Karpas-422 (cell line): ENCODE measurements at regions not wholly inside any gene's neighbourhood (a gene's known extent, or its start where the extent isn't known, plus 50 kb on each side); places are given as distances from the start of the nearest gene placed in this dataset.

Experiments used
- DNase-seq: peaks from one replicate; pipeline ENCODE4 v3.0.0-alpha.2; 2015
- H2AFZ ChIP-seq: fragments of 200-600 bp; sonication (generic); 2 replicates; pipeline ENCODE4 v1.6.1; 2014; ENCODE audit warnings: antibody characterized with exemption, low read length, mixed read lengths
- H3K27ac ChIP-seq: fragments of 200-600 bp; sonication (generic); 2 replicates; pipeline ENCODE4 v1.5.1; 2014; ENCODE audit warnings: mild to moderate bottlenecking, low read length, moderate library complexity
- H3K27me3 ChIP-seq: fragments of 200-600 bp; sonication (generic); 2 replicates; pipeline ENCODE4 v1.6.1; 2014; ENCODE audit warnings: low read length, mixed read lengths
- H3K36me3 ChIP-seq: fragments of 200-600 bp; sonication (generic); 2 replicates; pipeline ENCODE4 v1.6.1; 2014; ENCODE audit warnings: low read length, mixed read lengths; ENCODE audit not compliant: insufficient read depth
- H3K4me1 ChIP-seq: fragments of 200-600 bp; sonication (generic); 2 replicates; pipeline ENCODE4 v1.6.1; 2014; ENCODE audit warnings: mild to moderate bottlenecking, low read length, mixed read lengths
- H3K4me2 ChIP-seq: fragments of 200-600 bp; sonication (generic); 2 replicates; pipeline ENCODE4 v1.6.1; 2014; ENCODE audit warnings: low read length, low read depth, mild to moderate bottlenecking; ENCODE audit not compliant: poor library complexity, severe bottlenecking
- H3K4me3 ChIP-seq: fragments of 200-600 bp; sonication (generic); 2 replicates; pipeline ENCODE4 v1.5.1; 2014; ENCODE audit warnings: mild to moderate bottlenecking, antibody characterized with exemption, low read length, mixed read lengths
- H3K79me2 ChIP-seq: fragments of 200-600 bp; sonication (generic); 2 replicates; pipeline ENCODE4 v1.6.1; 2014; ENCODE audit warnings: mild to moderate bottlenecking, low read length, mixed read lengths
- H3K9ac ChIP-seq: fragments of 200-600 bp; sonication (generic); 2 replicates; pipeline ENCODE4 v1.6.0; 2014; ENCODE audit warnings: low read length
- H3K9me2 ChIP-seq: fragments of 200-600 bp; sonication (generic), shearing (Covaris generic); replicated peaks from 2 replicates; pipeline ENCODE4 v1.6.0; 2014; ENCODE audit warnings: mild to moderate bottlenecking, low read length, moderate library complexity; ENCODE audit not compliant: insufficient read depth
- H3K9me3 ChIP-seq: fragments of 300-700, 200-600 bp; sonication (generic); 2 replicates; pipeline ENCODE4 v1.6.1; 2014; ENCODE audit warnings: low read length, mixed read lengths
- H4K20me1 ChIP-seq: fragments of 200-600 bp; sonication (generic); 2 replicates; pipeline ENCODE4 v1.6.1; 2014; ENCODE audit warnings: mild to moderate bottlenecking, antibody characterized with exemption, low read length, low read depth; ENCODE audit not compliant: insufficient read depth

DNA sequence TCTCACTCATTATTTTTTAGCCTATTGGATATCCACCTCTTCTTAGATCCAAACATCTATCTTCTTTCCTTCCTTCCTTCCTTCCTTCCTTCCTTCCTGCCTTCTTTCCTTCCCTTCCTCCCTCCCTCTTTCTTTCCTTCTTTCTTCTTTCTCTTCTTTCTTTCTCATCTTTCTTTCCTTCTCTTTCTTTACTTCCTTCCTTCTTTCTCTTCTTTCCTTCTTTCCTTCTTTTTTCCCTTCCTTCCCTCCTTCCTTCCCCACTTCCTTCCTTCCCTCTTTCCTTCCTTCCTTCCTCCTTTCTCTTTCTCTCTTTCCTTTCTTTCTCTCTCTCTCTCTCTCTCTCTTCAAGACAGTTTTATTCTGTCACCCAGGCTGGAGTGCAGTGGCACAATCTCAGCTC is 1239.8 kb downstream of the PCDH7 start:
- Histone ChIP-seq H3K4me1 (no peaks in the 10 kb centered on the region), H3K9me3 (0 out of 2 replicates have a peak, but pooled peaks cover 2% of the 10 kb centered on the region)

DNA sequence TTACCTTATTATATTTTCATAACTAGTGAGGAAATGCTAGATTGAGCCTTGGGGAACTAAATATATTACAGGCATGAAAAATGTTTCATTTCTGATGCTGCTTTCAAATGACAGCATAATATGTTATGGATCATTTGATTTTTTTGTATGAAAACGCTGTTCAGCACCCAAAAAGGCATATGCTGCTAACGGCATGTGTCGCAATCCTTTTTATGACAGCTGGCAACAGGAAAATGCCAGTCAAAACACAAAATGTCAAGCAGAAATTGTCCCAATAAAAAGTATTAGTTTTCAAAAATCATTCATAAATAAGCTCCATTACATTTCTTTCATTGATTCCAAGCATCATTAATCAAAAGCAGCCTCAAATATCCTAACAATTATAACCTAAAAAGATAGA is 1244.5 kb downstream of the PCDH7 start:
- Histone ChIP-seq H3K9me2 (no peaks in the 10 kb centered on the region), H3K79me2 (no peaks in the 10 kb centered on the region), H3K27me3 (no peaks in the 10 kb centered on the region)

More for the DNA sequence above, 1239.8 kb downstream of the PCDH7 start:
- no peak for DNase-seq
- Histone ChIP-seq H3K9ac (no peak overlapping the region), H3K4me3 (no peak overlapping the region), H2AFZ (no peak overlapping the region), H3K27ac (no peak overlapping the region), H3K79me2 (no peaks in the 10 kb centered on the region), H3K4me2 (no peak overlapping the region), H3K27me3 (no peaks in the 10 kb centered on the region), H4K20me1 (no peaks in the 10 kb centered on the region), H3K9me2 (no peaks in the 10 kb centered on the region), H3K36me3 (no peaks in the 10 kb centered on the region)

DNA sequence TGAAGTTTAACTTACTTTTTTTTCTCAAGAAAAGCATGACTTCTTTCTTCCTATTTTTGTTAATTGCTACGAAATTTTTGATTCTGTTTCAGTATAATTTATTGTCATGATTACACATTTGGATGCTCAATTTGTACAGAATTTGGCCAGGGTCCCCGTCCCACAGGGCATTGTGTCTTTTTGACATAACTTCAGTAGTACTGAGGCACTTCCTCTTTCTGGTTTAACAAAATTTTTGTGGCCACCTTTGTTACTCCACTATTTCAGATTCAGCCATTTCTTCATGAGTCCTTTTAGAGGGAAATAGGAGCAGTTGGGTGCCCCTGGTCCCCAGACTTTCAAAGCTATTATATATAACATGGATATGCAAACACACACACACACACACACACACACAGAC is 1248.7 kb downstream of the PCDH7 start:
- Histone ChIP-seq H3K79me2 (no peaks in the 10 kb centered on the region), H2AFZ (no peak overlapping the region), H4K20me1 (no peaks in the 10 kb centered on the region), H3K36me3 (no peaks in the 10 kb centered on the region), H3K9me2 (no peaks in the 10 kb centered on the region), H3K4me2 (no peak overlapping the region), H3K9me3 (peaks cover 8% of the 10 kb centered on the region), H3K4me3 (no peak overlapping the region), H3K27ac (no peak overlapping the region), H3K9ac (no peak overlapping the region), H3K4me1 (no peaks in the 10 kb centered on the region), H3K27me3 (no peaks in the 10 kb centered on the region)
- no peak for DNase-seq

More for the DNA sequence above, 1244.5 kb downstream of the PCDH7 start:
- H3K9ac ChIP-seq, result no peak overlapping the region
- DNase-seq, result no peak
- H2AFZ ChIP-seq, result no peak overlapping the region
- H3K9me3 ChIP-seq, result no peaks in the 10 kb centered on the region; the same call in 1 of the 2 replicates
- H4K20me1 ChIP-seq, result no peaks in the 10 kb centered on the region
- no peak overlapping the region for H3K4me2 ChIP-seq
- H3K4me1 ChIP-seq, result no peaks in the 10 kb centered on the region
- H3K27ac ChIP-seq, result no peak overlapping the region
- no peak overlapping the region for H3K4me3 ChIP-seq
- no peaks in the 10 kb centered on the region for H3K36me3 ChIP-seq

DNA sequence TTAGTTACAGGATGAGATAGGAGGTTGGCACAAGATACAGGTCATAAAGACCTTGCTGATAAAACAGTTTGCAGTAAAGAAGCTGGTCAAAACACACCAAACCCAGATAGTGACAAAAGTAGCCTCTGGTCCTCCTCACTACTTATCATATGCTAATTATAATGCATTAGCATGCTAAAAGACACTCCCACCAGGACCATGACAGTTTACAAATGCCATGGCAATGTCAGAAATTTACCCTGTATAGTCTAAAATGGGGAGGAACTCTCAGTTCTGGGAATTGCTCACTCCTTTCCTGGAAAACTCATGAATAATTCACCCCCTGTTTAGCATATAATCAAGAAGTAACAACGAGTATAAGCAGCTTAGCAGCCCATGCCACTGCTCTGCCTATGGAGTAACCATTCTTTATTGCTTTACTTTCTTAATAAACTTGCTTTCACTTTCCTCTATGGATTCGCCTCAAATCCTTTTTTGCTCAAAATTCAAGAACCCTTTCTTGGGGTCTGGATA is 1254.4 kb downstream of the PCDH7 start:
- no peak overlapping the region for H3K9ac ChIP-seq
- H3K9me3 ChIP-seq, result peaks cover 15% of the 10 kb centered on the region
- H3K36me3 ChIP-seq, result no peaks in the 10 kb centered on the region
- no peak for DNase-seq
- H3K79me2 ChIP-seq, result no peaks in the 10 kb centered on the region
- H3K27ac ChIP-seq, result no peak overlapping the region
- no peaks in the 10 kb centered on the region for H3K27me3 ChIP-seq
- H3K4me2 ChIP-seq, result no peak overlapping the region
- no peak overlapping the region for H3K4me3 ChIP-seq
- no peaks in the 10 kb centered on the region for H4K20me1 ChIP-seq
- no peaks in the 10 kb centered on the region for H3K4me1 ChIP-seq
- no peak overlapping the region for H2AFZ ChIP-seq
- no peaks in the 10 kb centered on the region for H3K9me2 ChIP-seq

DNA sequence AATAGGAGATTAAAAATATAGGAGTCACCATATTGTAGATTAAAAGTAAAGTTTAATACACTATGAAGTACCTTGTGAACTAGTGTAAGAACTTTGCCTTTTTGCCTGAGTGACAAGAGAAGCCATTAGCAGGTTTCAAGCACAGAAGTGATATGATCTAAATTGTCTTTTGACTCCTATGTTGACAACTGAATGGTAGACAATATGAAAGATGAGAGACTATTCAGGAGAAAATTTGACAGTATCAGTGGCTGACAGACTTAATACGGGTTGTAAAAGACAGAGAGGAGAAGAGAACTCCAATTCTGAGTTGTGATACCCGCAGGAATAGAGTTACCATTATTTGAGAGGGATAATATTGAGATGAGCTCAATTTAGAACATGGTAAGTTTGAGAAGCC is 1259.8 kb downstream of the PCDH7 start:
- H3K4me2 ChIP-seq, result no peak overlapping the region
- H2AFZ ChIP-seq, result no peak overlapping the region
- no peaks in the 10 kb centered on the region for H3K27me3 ChIP-seq
- H4K20me1 ChIP-seq, result no peaks in the 10 kb centered on the region
- no peak overlapping the region for H3K4me3 ChIP-seq
- H3K9me2 ChIP-seq, result no peaks in the 10 kb centered on the region
- H3K36me3 ChIP-seq, result no peaks in the 10 kb centered on the region
- peaks cover 14% of the 10 kb centered on the region for H3K9me3 ChIP-seq
- H3K27ac ChIP-seq, result no peak overlapping the region
- H3K4me1 ChIP-seq, result no peaks in the 10 kb centered on the region
- H3K79me2 ChIP-seq, result no peaks in the 10 kb centered on the region
- no peak overlapping the region for H3K9ac ChIP-seq
- no peak for DNase-seq

DNA sequence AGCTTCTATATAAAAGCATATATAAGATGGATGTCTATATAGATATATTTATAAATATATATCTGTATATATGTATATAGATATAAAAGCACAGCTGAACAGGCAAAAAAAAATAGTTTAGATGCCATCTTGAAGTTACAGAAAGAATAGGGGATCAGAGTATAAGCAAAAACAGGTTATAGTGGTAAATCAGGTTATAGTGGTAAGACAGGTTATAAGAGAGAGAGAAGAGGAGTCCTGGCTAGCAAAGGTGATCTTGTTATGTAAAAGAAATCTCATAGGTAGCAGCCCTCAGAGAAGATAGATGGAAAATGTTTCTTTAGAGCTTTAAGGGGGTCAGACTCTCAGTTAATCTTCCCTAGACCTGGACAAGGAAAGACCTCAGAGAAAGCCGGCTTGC is 1263.1 kb downstream of the PCDH7 start:
- no peaks in the 10 kb centered on the region for H3K9me2 ChIP-seq
- H3K79me2 ChIP-seq, result no peaks in the 10 kb centered on the region
- no peak overlapping the region for H3K4me2 ChIP-seq
- H3K27me3 ChIP-seq, result no peaks in the 10 kb centered on the region
- DNase-seq, result no peak
- no peak overlapping the region for H2AFZ ChIP-seq
- no peaks in the 10 kb centered on the region for H3K4me1 ChIP-seq
- H3K9ac ChIP-seq, result no peak overlapping the region
- peaks cover 23% of the 10 kb centered on the region for H3K9me3 ChIP-seq
- H3K4me3 ChIP-seq, result no peak overlapping the region
- no peak overlapping the region for H3K27ac ChIP-seq
- H3K36me3 ChIP-seq, result no peaks in the 10 kb centered on the region
- no peaks in the 10 kb centered on the region for H4K20me1 ChIP-seq

DNA sequence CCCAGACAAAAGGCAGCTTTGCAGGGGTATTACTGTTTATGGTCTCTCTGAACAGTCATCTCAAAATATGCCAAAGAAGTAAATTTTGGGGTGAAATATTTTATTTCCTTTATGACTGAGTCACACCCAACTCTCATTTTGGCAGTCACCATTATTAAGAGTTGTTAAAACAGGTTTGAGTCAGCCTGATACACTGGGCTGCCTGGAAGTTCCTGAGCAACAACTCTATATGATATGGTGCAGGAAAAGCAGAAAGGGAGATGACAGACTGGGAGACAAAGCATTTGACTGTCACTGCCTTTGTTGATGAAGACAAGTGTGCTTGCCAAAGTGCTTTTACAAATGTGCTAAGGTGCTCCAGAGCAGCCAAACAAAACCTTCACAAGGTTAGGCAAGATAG is 1263.5 kb downstream of the PCDH7 start:
- Histone ChIP-seq H3K4me1 (no peaks in the 10 kb centered on the region), H3K4me3 (no peak overlapping the region), H3K79me2 (no peaks in the 10 kb centered on the region), H3K4me2 (no peak overlapping the region), H4K20me1 (no peaks in the 10 kb centered on the region), H3K27me3 (no peaks in the 10 kb centered on the region), H2AFZ (no peak overlapping the region), H3K27ac (no peak overlapping the region), H3K9ac (no peak overlapping the region), H3K9me3 (peaks cover 27% of the 10 kb centered on the region), H3K36me3 (no peaks in the 10 kb centered on the region), H3K9me2 (no peaks in the 10 kb centered on the region)
- DNase-seq, result no peak

DNA sequence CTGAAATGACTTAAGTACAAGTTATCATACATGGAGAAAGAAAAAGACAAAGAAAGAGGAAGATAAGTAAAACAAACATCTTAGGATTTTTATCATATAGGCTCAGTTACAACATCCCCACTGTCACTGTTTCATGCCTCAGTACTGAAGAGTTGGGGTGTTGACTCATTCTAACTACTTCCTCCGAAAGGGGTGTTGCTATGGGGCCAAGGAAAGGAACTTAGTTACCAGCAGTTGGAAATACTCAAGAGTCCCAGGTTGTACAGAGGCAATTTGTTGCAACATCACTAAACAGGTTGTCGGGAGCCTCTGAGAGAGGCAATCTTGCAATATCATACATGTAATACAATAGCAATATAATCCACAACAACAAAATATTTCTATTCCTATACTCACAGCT is 1264.7 kb downstream of the PCDH7 start:
- Histone ChIP-seq H3K4me1 (no peaks in the 10 kb centered on the region), H3K9me2 (no peaks in the 10 kb centered on the region), H3K9ac (no peak overlapping the region), H3K36me3 (no peaks in the 10 kb centered on the region), H2AFZ (no peak overlapping the region), H3K79me2 (no peaks in the 10 kb centered on the region), H3K27me3 (no peaks in the 10 kb centered on the region), H3K4me3 (no peak overlapping the region), H3K9me3 (peaks cover 33% of the 10 kb centered on the region), H4K20me1 (no peaks in the 10 kb centered on the region), H3K27ac (no peak overlapping the region), H3K4me2 (no peak overlapping the region)
- DNase-seq, result no peak
